Neutrophil (primary cell): ENCODE measurements at regions not wholly inside any gene's neighbourhood (a gene's known extent, or its start where the extent isn't known, plus 50 kb on each side); places are given as distances from the start of the nearest gene placed in this dataset.

Experiments
- H3K27ac ChIP-seq: fragments of 200-600 bp; sonication (generic); 2 replicates; pipeline ENCODE4 v1.5.1; 2016; ENCODE audit warnings: mild to moderate bottlenecking, moderate library complexity
- H3K27me3 ChIP-seq: fragments of 200-600 bp; sonication (generic); 2 replicates; pipeline ENCODE4 v1.6.0; 2016; ENCODE audit warnings: mild to moderate bottlenecking
- H3K36me3 ChIP-seq: fragments of 200-600 bp; sonication (generic); 2 replicates; pipeline ENCODE4 v1.5.1; 2017
- H3K4me1 ChIP-seq, 2 experiments: fragments of 200-600 bp in 1 of 2; sonication (generic) in 1 of 2; 1 replicate in 1 of 2; 2 replicates in 1 of 2; pipeline versions ENCODE4 v1.5.1 to v1.6.1; 2013 to 2016; ENCODE audit warnings: low read depth in 1 of 2, low read length in 1 of 2, mild to moderate bottlenecking in 1 of 2, moderate library complexity in 1 of 2; ENCODE audit not compliant: control insufficient read depth in 1 of 2, insufficient read depth in 1 of 2
- H3K4me3 ChIP-seq, 2 experiments: fragments of 200-600 bp in 1 of 2; sonication (generic) in 1 of 2; 1 replicate in 1 of 2; 2 replicates in 1 of 2; pipeline ENCODE4 v1.5.1; 2013 to 2016; ENCODE audit warnings: low read depth in 1 of 2, low read length in 1 of 2, mild to moderate bottlenecking in 1 of 2, moderate library complexity in 1 of 2
- H3K9me3 ChIP-seq: fragments of 200-600 bp; sonication (generic); 2 replicates; pipeline ENCODE4 v1.5.1; 2016
- CTCF ChIP-seq: fragments of 200-600 bp; sonication (generic); IDR thresholded peaks from 2 replicates; pipeline ENCODE4 v1.5.1; 2016; ENCODE audit warnings: antibody characterized with exemption

GRCh38 chr4:147334478-147334877 lies 146.4 kb upstream of the EDNRA start:
- H3K27ac ChIP-seq = no peak overlapping the region
- no peaks in the 10 kb centered on the region for H3K4me1 ChIP-seq
- no peaks in the 10 kb centered on the region for H3K27me3 ChIP-seq
- no peaks in the 10 kb centered on the region for H3K9me3 ChIP-seq
- H3K4me3 ChIP-seq = no peak overlapping the region
- H3K36me3 ChIP-seq = no peaks in the 10 kb centered on the region
- no peak for TF ChIP-seq CTCF

GRCh38 chr4:147335183-147335582 lies 145.7 kb upstream of the EDNRA start:
- Histone ChIP-seq H3K4me3 (no peak overlapping the region), H3K9me3 (no peaks in the 10 kb centered on the region), H3K27ac (no peak overlapping the region), H3K36me3 (no peaks in the 10 kb centered on the region), H3K4me1 (no peaks in the 10 kb centered on the region), H3K27me3 (no peaks in the 10 kb centered on the region)
- no peak for TF ChIP-seq CTCF

- Histone ChIP-seq H3K27me3 (no peaks in the 10 kb centered on the region), H3K36me3 (no peaks in the 10 kb centered on the region), H3K27ac (no peak overlapping the region), H3K4me1 (no peaks in the 10 kb centered on the region), H3K9me3 (no peaks in the 10 kb centered on the region), H3K4me3 (no peak overlapping the region)
- TF ChIP-seq CTCF = no peak
Observed at GRCh38 chr4:147336252-147336651, 144.6 kb upstream of the EDNRA start.

- H3K27ac ChIP-seq = no peak overlapping the region
- H3K4me3 ChIP-seq = no peak overlapping the region
- H3K4me1 ChIP-seq = no peaks in the 10 kb centered on the region
- no peaks in the 10 kb centered on the region for H3K36me3 ChIP-seq
- H3K27me3 ChIP-seq = no peaks in the 10 kb centered on the region
- no peak for TF ChIP-seq CTCF
- H3K9me3 ChIP-seq = no peaks in the 10 kb centered on the region
Observed at GRCh38 chr4:147339100-147339499, 141.8 kb upstream of the EDNRA start.

- Histone ChIP-seq H3K27ac (no peak overlapping the region), H3K4me3 (no peak overlapping the region), H3K36me3 (no peaks in the 10 kb centered on the region), H3K9me3 (no peaks in the 10 kb centered on the region), H3K27me3 (no peaks in the 10 kb centered on the region), H3K4me1 (no peaks in the 10 kb centered on the region)
- no peak for TF ChIP-seq CTCF
Observed at GRCh38 chr4:147340111-147340510, 140.8 kb upstream of the EDNRA start.

GRCh38 chr4:147340591-147341120 lies 140.2 kb upstream of the EDNRA start:
- no peak for TF ChIP-seq CTCF
- H3K27ac ChIP-seq = no peak overlapping the region
- H3K36me3 ChIP-seq = no peaks in the 10 kb centered on the region
- no peaks in the 10 kb centered on the region for H3K9me3 ChIP-seq
- H3K27me3 ChIP-seq = no peaks in the 10 kb centered on the region
- H3K4me3 ChIP-seq = no peak overlapping the region
- H3K4me1 ChIP-seq = no peaks in the 10 kb centered on the region
